ENCODE measurements at regions not wholly inside any gene's neighbourhood (a gene's known extent, or its start where the extent isn't known, plus 50 kb on each side); places are given as distances from the start of the nearest gene placed in this dataset.
"Not testable (repeated sequence)": the region's sequence is repeated elsewhere in the genome, so short reads cannot be mapped to it uniquely, and the experiment has no call there.

DNA sequence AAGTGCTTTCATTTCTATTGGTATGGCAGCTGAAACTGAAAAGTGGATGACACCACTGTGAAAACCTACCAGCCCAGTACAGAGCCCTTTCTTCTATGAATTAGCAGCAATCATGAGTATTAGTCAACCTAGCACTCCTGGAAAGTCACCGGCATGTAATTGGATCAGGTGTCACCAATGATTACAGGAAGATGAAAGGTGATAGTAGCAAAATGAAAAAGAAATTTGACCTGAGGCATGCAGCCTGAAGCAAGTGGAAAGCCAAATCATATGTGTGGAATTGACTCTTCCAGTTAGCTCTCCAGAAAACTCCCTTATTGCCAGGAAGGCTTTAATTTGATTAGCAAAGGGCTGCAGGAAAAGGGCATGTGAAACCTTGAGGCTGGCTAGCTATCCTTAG is 81.2 kb upstream of the NAA35 start:
- H3K4me3 ChIP-seq = no peak overlapping the region
- WGBS, 2 donors = 67% methylated on average over 1 of the region's 1 CpG
- no peak for ATAC-seq
- intact Hi-C loops (cut with DNase I) = no loop called here
- no peaks in the 10 kb centered on the region for H3K36me3 ChIP-seq (replicated peaks in 1 of 2; ENCODE audit: insufficient read depth in 1 of 2, low read depth in 2 of 2)
- no peaks in the 10 kb centered on the region for H3K4me1 ChIP-seq
- no peak for TF ChIP-seq CTCF (IDR thresholded peaks at IDR 0.05)
- no peak for TF ChIP-seq POLR2A (IDR thresholded peaks at IDR 0.05)
- H3K27ac ChIP-seq = no peak overlapping the region
- DNase-seq = no peak
- H3K9me3 ChIP-seq = no peaks in the 10 kb centered on the region
- H3K27me3 ChIP-seq = no peaks in the 10 kb centered on the region

- DNase-seq; H3K36me3 ChIP-seq (replicated peaks in 1 of 2; ENCODE audit: insufficient read depth in 1 of 2, low read depth in 2 of 2); H3K27me3 ChIP-seq; intact Hi-C loops (cut with DNase I); H3K4me1 ChIP-seq; H3K27ac ChIP-seq; ATAC-seq; H3K9me3 ChIP-seq; H3K4me3 ChIP-seq: not testable (repeated sequence)
- 95 to 98% methylated on average over 5 of the region's 5 CpGs for WGBS, 2 donors
Measured at GRCh38 chr9:85861882-85862281, 79.1 kb upstream of the NAA35 start.

GRCh38 chr9:85863875-85864274 is 77.1 kb upstream of the NAA35 start:
- no peaks in the 10 kb centered on the region for H3K4me1 ChIP-seq
- H3K36me3 ChIP-seq (replicated peaks in 1 of 2; ENCODE audit: insufficient read depth in 1 of 2, low read depth in 2 of 2) = no peaks in the 10 kb centered on the region
- no peak for TF ChIP-seq POLR2A (IDR thresholded peaks at IDR 0.05)
- TF ChIP-seq CTCF (IDR thresholded peaks at IDR 0.05) = no peak
- DNase-seq = no peak
- no peaks in the 10 kb centered on the region for H3K9me3 ChIP-seq
- no peak overlapping the region for H3K27ac ChIP-seq
- ATAC-seq = no peak
- no peaks in the 10 kb centered on the region for H3K27me3 ChIP-seq
- WGBS, 2 donors = 100% methylated on average over 2 of the region's 2 CpGs
- H3K4me3 ChIP-seq = no peak overlapping the region
- intact Hi-C loops (cut with DNase I) = no loop called here

GRCh38 chr9:85871008-85871407 is 69.9 kb upstream of the NAA35 start:
- DNase-seq = no peak
- Histone ChIP-seq H3K4me3 (no peak overlapping the region), H3K4me1 (no peaks in the 10 kb centered on the region), H3K9me3 (no peaks in the 10 kb centered on the region), H3K36me3 (replicated peaks in 1 of 2; ENCODE audit: insufficient read depth in 1 of 2, low read depth in 2 of 2) (no peaks in the 10 kb centered on the region), H3K27me3 (no peaks in the 10 kb centered on the region), H3K27ac (no peak overlapping the region)
- no peak for ATAC-seq
- intact Hi-C loops (cut with DNase I) = no loop called here
- WGBS, 2 donors = 74 to 89% methylated on average over 2 of the region's 2 CpGs
- TF ChIP-seq POLR2A (IDR thresholded peaks at IDR 0.05) (no peak), CTCF (IDR thresholded peaks at IDR 0.05) (no peak)

DNA sequence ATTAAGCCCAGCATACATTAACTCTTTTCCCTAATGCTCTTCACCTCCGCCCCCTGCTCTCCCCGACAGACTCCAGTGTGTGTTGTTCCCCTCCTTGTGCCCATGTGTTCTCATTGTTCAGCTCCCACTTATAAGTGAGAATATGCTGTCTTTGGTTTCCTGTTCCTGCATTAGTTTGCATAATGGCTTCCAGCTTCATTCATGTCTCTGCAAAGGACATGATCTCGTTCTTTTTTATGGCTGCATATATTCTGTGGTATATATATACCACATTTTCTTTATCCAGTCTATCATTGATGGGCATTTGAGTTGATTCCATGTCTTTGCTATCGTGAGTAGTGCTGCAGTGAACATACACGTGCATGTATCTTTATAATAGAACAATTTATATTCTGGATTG is 69.3 kb upstream of the NAA35 start:
- DNase-seq; intact Hi-C loops (cut with DNase I); H3K36me3 ChIP-seq (replicated peaks in 1 of 2; ENCODE audit: insufficient read depth in 1 of 2, low read depth in 2 of 2); H3K9me3 ChIP-seq; H3K27ac ChIP-seq; H3K27me3 ChIP-seq; H3K4me3 ChIP-seq; H3K4me1 ChIP-seq; ATAC-seq: not testable (repeated sequence)
- 71 to 82% methylated on average over 5 of the region's 5 CpGs for WGBS, 2 donors

DNA sequence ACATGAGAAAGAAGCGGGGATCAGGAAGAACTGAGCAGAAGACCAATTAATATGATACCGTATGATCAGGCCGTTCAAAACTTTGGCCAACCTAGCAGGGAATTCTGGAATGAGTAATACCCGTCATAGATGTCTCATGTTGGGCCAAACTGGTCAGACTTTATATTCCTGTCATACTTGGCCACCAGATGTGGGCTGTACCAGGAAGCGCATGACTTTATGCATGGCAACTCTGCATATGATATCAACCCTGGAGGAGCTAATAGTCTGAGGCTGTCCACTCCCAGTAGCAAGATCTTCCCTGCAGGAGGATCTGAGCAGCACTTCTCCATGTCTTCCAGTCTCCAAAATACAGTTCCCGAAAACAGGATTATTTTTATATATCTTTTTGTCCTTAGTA is 68.5 kb upstream of the NAA35 start:
- DNase-seq (no peak), ATAC-seq (no peak)
- no peaks in the 10 kb centered on the region for H3K36me3 ChIP-seq (replicated peaks in 1 of 2; ENCODE audit: insufficient read depth in 1 of 2, low read depth in 2 of 2)
- TF ChIP-seq POLR2A (IDR thresholded peaks at IDR 0.05) = no peak
- no peak for TF ChIP-seq CTCF (IDR thresholded peaks at IDR 0.05)
- H3K4me3 ChIP-seq = no peak overlapping the region
- no peak overlapping the region for H3K27ac ChIP-seq
- H3K27me3 ChIP-seq = no peaks in the 10 kb centered on the region
- H3K9me3 ChIP-seq = no peaks in the 10 kb centered on the region
- no peaks in the 10 kb centered on the region for H3K4me1 ChIP-seq
- intact Hi-C loops (cut with DNase I) = no loop called here
- 94 to 97% methylated on average over 6 of the region's 6 CpGs for WGBS, 2 donors
